AG04449 (cell line): ENCODE measurements at regions not wholly inside any gene's neighbourhood (a gene's known extent, or its start where the extent isn't known, plus 50 kb on each side); places are given as distances from the start of the nearest gene placed in this dataset.

Source experiments
- CTCF ChIA-PET: fragments of 350-600 bp; formaldehyde crosslinking; extraction: SDS; loops from one replicate; lab custom pipeline; 2021; ENCODE audit warnings: antibody characterized with exemption; lab: Yijun Ruan, JAX
- POLR2A ChIA-PET: fragments of 400-600, 350-600 bp; formaldehyde crosslinking; extraction: SDS; loops from one replicate; lab custom pipeline; 2020; ENCODE audit warnings: antibody characterized with exemption, inconsistent platforms; lab: Yijun Ruan, JAX
- DNase-seq: peaks from one replicate; pipeline ENCODE4 v3.0.0-alpha.2; 2010; ENCODE audit warnings: low read depth, low spot score
- H3K4me3 ChIP-seq: 2 replicates; pipeline ENCODE4 v1.5.1; 2011; ENCODE audit warnings: low read depth, mild to moderate bottlenecking, control low read depth, low read length
- CTCF ChIP-seq: IDR thresholded peaks from one replicate; pipeline ENCODE4 v1.5.1; 2011; ENCODE audit warnings: mild to moderate bottlenecking, moderate library complexity, low read length, control low read depth, inconsistent platforms; ENCODE audit not compliant: insufficient read depth; ENCODE audit errors: missing control alignments

- ChIA-PET POLR2A (no interaction called here), CTCF (no interaction called here)
- TF ChIP-seq CTCF, result no peak
- no peak overlapping the region for H3K4me3 ChIP-seq
- DNase-seq, result no peak
Observed at GRCh38 chr7:81887098-81888090, 117.5 kb upstream of the HGF start.

DNA sequence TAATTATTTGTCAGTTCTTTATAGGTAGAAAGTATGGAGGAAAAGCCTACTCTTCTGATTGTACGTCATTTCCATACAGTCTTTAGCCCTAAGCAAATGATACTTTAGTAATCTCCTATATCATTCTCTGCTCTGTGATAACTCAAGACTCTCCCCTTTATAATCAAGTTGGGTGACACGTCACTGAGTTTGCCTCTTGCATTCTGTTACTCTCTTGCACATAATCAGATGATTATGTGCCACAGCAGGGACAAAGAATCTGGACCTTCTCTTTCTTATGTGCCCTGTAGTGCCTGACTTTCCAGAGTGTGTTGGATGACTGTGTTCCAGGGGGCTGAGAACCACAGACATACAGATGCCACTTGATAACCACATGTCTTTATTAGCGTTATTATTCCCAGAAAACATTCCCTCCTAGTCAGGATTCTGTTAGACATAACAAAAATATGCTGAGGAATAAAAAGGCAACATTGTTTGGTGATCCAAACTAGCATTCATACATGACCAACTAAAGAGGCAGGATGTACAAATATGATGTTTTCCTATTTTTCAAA is 116.4 kb upstream of the HGF start:
- no peak overlapping the region for H3K4me3 ChIP-seq
- no peak for TF ChIP-seq CTCF
- ChIA-PET POLR2A (no interaction called here), CTCF (no interaction called here)
- no peak for DNase-seq

DNA sequence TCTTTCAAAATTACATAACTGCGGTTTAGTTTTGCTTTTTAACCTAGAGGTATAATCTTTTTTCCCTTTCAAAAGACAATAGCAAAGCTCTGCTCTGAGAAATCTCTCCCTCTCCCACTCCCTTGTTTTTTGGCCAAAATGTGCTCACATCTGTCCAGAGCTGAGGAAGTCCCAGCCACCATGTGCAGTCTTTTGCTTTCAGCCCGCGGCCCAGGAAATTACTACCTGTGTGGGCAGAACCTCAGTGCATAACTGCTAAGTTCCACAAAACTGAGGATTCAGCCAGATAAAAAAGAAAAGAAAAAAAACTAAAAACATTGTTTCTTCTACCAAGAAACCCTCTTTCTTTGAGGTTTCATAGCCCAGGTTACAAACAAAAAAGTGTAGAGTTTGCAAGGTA is 115.0 kb upstream of the HGF start:
- H3K4me3 ChIP-seq, result no peak overlapping the region
- TF ChIP-seq CTCF, result no peak
- ChIA-PET POLR2A (no interaction called here), CTCF (no interaction called here)
- no peak for DNase-seq

- CTCF ChIA-PET, result no interaction called here
- POLR2A ChIA-PET, result no interaction called here
- no peak for TF ChIP-seq CTCF
- H3K4me3 ChIP-seq, result no peak overlapping the region
- DNase-seq, result no peak
Observed at GRCh38 chr7:81883801-81884393, 114.0 kb upstream of the HGF start.

DNA sequence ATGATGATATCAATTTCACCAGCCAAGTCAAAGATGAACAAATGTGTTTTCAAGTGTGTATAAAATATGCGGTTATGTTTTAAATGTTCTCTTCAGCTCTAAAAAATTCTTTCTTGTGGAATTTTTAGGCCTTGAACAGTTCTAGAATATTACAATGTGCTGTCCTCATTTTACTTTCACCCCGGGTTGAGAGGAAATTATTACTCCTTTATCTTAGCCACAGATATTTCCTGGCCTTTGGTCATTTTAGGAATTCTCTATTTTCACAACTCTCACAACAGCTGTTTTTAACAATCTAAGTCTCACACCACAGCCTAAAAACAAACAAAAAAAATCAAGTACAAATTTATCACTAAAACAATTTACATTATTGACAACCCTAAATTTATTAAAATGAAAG is 112.2 kb upstream of the HGF start:
- no peak for DNase-seq
- POLR2A ChIA-PET, result no interaction called here
- no peak for TF ChIP-seq CTCF
- CTCF ChIA-PET, result no interaction called here
- no peak overlapping the region for H3K4me3 ChIP-seq

DNA sequence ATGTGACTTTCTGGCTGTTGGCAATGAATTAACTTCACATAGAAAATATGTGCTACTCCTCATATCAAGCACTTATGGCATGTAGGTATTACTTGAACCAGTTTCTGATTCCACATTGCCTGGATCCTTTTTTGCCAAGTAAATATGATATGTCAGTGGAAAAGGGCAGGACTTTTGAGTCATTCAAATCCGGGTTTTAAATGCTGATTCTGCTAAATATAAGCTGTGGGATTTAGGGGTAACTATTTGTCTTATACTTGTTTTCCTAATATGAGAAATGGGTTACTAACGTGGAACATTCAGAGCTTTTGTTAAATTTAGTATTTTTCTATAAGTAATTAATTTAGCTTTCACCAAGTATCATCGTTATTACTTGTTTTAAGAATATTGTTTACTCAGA is 108.0 kb upstream of the HGF start:
- H3K4me3 ChIP-seq, result no peak overlapping the region
- no peak for TF ChIP-seq CTCF
- no peak for DNase-seq
- POLR2A ChIA-PET, result no interaction called here
- CTCF ChIA-PET, result no interaction called here
